ENCODE measurements at regions not wholly inside any gene's neighbourhood (a gene's known extent, or its start where the extent isn't known, plus 50 kb on each side); places are given as distances from the start of the nearest gene placed in this dataset.

DNA sequence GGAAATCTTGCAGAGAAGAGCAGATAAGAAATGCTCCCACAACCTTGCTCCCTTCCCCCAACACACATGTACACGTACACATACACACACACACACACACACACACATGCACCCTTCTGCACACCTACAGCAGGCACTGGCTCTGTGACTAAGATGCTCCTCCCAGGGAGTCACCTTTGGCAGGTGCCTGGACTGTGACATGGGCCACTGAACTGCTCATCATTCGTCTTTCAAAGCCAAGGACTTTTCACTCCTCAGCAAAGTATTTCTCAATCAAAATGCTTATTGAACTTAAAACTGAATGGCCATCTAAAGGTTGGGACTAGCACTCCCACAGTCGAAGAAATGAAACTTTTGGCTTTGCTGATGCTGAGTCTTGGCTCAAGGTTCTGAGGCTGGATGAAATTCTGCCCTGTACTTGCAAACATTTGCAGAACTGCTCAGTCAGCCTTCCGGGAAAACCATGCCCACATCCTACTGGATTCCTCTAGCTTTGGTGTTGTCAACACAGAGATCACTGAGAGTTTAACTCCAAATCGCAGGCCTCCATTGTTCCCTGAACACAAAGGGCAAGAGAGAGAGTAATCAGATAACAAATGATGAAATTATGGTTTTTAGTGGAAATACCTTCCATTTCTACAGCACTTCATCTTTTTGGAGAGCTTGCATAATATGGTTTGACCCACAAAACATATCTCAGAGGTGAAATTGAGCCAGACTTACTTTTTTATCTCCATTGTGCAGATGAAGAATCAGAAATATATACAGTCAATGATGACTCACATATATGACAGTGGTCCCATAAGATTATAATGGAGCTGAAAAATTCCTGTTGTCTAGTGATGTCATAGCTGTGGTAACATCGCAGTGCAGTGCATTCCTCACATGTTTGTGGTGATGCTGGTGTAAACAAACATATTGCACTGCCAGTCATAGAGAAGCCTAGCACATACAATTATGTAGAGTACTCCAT is 72.4 kb upstream of the BCAR3 start:
- no peak for DNase-seq (ENCODE audit: low read depth)
- no peak for TF ChIP-seq CTCF (IDR thresholded peaks at IDR 0.05; ENCODE audit: low read depth, low read length, missing control alignments)
- no peak overlapping the region for H3K4me3 ChIP-seq (ENCODE audit: low read depth, low read length)

DNA sequence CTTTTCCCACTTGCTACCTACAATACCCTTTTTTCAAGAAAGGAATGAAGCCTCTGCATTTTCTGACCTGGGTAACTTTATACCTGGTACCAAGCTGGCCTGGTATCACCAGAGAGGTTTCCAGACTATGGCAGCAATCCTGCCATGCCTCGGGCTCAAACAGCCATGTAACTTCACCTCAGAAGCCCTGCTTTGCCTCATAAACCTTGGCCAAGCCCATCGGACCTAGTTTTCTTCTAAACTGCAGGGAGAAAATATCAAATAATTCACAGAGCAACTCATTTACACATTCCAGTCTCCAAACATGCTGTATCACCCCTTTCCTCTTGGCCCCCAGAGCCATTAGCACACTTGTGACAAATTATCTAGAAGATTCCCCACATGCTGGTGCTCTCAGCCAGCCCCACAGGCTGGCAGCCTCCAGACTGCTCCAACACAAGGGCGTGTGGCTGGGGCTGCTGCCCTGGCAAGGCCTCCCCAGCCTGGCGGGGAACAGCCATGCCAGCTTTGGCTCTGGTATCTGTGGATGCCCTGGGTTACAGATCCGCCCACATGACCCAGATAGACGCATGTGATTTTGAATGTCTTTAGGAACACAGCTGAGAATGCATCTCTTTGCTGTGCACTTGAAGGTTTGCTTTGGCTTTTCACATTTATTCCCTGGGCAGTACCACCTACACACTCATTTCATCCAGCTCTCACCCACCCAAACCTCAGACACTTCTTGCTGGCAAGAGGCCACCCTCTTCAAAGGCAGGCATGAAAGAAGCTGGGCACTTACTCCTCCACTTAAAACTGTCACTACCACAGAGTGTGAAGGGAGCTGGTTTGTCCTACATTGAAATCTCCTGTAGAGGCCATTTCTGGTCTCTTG is 70.0 kb upstream of the BCAR3 start:
- no peak for DNase-seq (ENCODE audit: low read depth)
- no peak for TF ChIP-seq CTCF (IDR thresholded peaks at IDR 0.05; ENCODE audit: low read depth, low read length, missing control alignments)
- no peak overlapping the region for H3K4me3 ChIP-seq (ENCODE audit: low read depth, low read length)

DNA sequence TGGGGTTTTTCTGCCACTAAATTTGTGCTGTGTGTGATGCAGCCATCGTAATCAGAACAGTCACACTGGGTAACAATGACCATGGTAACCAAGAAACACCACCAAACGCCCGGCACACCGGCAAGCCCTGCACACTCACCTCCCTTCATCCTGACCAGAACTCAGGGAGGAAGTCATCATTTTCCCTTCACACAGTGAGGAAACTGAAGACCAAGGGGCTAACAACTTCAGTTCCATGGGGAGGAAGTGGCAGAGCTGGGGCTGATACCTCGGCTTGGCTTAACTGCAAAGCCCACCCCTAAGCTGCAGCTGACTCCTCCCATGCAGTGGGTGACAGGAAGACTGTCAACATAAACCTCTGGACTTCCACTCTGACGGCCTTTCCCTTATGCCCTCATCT is 69.3 kb upstream of the BCAR3 start:
- no peak overlapping the region for H3K4me3 ChIP-seq (ENCODE audit: low read depth, low read length)
- no peak for TF ChIP-seq CTCF (IDR thresholded peaks at IDR 0.05; ENCODE audit: low read depth, low read length, missing control alignments)
- no peak for DNase-seq (ENCODE audit: low read depth)

GRCh38 chr1:93749894-93750301 is 68.3 kb upstream of the BCAR3 start:
- peak; percentile 46 for TF ChIP-seq CTCF (IDR thresholded peaks at IDR 0.05; ENCODE audit: low read depth, low read length, missing control alignments)
- DNase-seq (ENCODE audit: low read depth) = no peak
- H3K4me3 ChIP-seq (ENCODE audit: low read depth, low read length) = no peak overlapping the region

DNA sequence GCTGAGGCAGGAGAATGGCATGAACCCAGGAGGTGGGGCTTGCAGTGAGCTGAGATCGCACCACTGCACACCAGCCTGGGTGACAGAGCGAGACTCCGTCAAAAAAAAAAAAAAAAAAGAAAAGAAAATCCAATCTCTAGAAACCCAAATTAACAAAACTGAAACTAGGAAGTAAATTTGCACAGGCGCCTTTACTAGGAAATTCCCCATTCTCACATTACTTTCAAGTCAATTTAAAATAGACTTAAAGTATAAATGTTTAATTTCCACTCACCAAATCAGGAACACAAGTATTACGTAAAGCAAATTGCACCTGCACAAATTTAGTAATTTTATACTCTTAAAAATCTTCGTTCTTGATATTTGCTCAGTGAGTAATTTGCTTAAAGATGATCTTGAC is 67.8 kb upstream of the BCAR3 start:
- TF ChIP-seq CTCF (IDR thresholded peaks at IDR 0.05; ENCODE audit: low read depth, low read length, missing control alignments) = no peak
- H3K4me3 ChIP-seq (ENCODE audit: low read depth, low read length) = no peak overlapping the region
- no peak for DNase-seq (ENCODE audit: low read depth)

DNA sequence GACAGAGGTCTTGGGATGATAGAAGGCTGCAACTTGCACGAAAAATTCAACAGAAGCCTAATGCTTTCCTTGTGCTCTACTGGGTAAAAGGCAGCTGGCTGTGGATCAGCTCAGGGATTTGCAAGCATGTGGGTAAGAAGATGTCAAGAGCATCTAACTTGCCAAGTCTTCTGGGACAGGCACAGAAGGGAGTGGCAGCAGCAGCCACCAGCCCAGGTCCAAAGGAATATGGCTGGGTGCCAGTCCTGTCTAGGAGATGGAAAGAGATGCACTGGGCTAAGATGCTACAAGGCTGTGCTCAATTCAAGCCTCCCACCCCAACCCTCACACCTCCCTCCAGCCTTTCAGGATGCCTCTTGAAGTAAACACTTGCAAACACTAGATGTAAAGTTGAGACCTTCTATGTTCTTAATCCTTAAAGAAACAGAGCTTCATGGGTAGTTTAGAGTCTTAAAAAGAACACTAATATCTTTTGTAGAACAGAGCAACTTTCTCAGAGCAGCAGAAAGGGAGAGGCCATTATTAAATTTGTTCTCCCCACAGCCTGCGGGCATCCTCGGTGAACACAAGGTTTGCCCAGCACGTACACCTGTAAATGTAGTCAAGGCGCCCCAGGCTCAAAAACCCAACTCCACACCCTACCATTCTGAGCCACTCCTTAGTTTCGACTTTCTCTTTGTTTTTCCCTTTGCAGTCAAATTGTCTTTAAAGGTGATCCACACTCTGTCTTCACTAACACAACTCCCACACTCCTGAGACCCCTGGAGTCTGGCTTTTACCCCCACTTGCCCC is 64.6 kb upstream of the BCAR3 start:
- no peak for DNase-seq (ENCODE audit: low read depth)
- TF ChIP-seq CTCF (IDR thresholded peaks at IDR 0.05; ENCODE audit: low read depth, low read length, missing control alignments) = no peak
- H3K4me3 ChIP-seq (ENCODE audit: low read depth, low read length) = no peak overlapping the region
